ENCODE measurements at regions not wholly inside any gene's neighbourhood (a gene's known extent, or its start where the extent isn't known, plus 50 kb on each side); places are given as distances from the start of the nearest gene placed in this dataset.

GRCh38 chr10:110397856-110398255 is 93.1 kb upstream of the SMNDC1 start:
- Histone ChIP-seq H3K9ac (ENCODE audit: low read length) (no peak overlapping the region), H2AFZ (ENCODE audit: low read depth, low read length) (no peak overlapping the region)
- no peak for TF ChIP-seq MXI1 (conservative IDR thresholded peaks at IDR 0.05; ENCODE audit: poor library complexity, severe bottlenecking)

GRCh38 chr10:110398419-110399105 is 93.8 kb upstream of the SMNDC1 start:
- Histone ChIP-seq H3K27ac (ENCODE audit: low read length) (no peak overlapping the region), H3K4me3 (ENCODE audit: low read length) (no peak overlapping the region), H3K9me3 (ENCODE audit: low read length) (no peaks in the 10 kb centered on the region), H4K20me1 (ENCODE audit: insufficient read depth) (no peaks in the 10 kb centered on the region), H2AFZ (ENCODE audit: low read depth, low read length) (no peak overlapping the region), H3K9ac (ENCODE audit: low read length) (no peak overlapping the region), H3K4me2 (ENCODE audit: low read length) (no peak overlapping the region), H3K27me3 (ENCODE audit: insufficient read depth, low read depth, low read length) (no peaks in the 10 kb centered on the region), H3K9me2 (ENCODE audit: insufficient read depth, low read length) (no peaks in the 10 kb centered on the region), H3K79me2 (replicated peaks; ENCODE audit: insufficient read depth, low read length) (no peaks in the 10 kb centered on the region), H3F3A (ENCODE audit: insufficient read depth, low read length, poor library complexity, severe bottlenecking) (no peaks in the 10 kb centered on the region), H3K36me3 (ENCODE audit: insufficient read depth, low read length) (no peaks in the 10 kb centered on the region)
- TF ChIP-seq REST (IDR thresholded peaks at IDR 0.05; ENCODE audit: borderline replicate concordance) (no peak), SMC3 (conservative IDR thresholded peaks at IDR 0.05; ENCODE audit: poor library complexity) (no peak), CTCF (IDR thresholded peaks at IDR 0.05; ENCODE audit: poor library complexity, severe bottlenecking) (no peak), TAF1 (IDR thresholded peaks at IDR 0.05; ENCODE audit: low read depth) (no peak), EZH2 (IDR thresholded peaks at IDR 0.05; ENCODE audit: borderline replicate concordance, insufficient read depth, low read length, poor library complexity, severe bottlenecking) (no peak), RAD21 (conservative IDR thresholded peaks at IDR 0.05) (no peak), EP300 (conservative IDR thresholded peaks at IDR 0.05; ENCODE audit: poor library complexity, severe bottlenecking) (no peak), POLR2AphosphoS5 (IDR thresholded peaks at IDR 0.05) (no peak), MXI1 (conservative IDR thresholded peaks at IDR 0.05; ENCODE audit: poor library complexity, severe bottlenecking) (no peak)

More at GRCh38 chr10:110397856-110398255, 93.1 kb upstream of the SMNDC1 start:
- H3K4me2 ChIP-seq (ENCODE audit: low read length): no peak overlapping the region
- H3K27me3 ChIP-seq (ENCODE audit: insufficient read depth, low read depth, low read length): no peaks in the 10 kb centered on the region
- H4K20me1 ChIP-seq (ENCODE audit: insufficient read depth): no peaks in the 10 kb centered on the region
- H3F3A ChIP-seq (ENCODE audit: insufficient read depth, low read length, poor library complexity, severe bottlenecking): no peaks in the 10 kb centered on the region
- no peak overlapping the region for H3K27ac ChIP-seq (ENCODE audit: low read length)
- H3K9me3 ChIP-seq (ENCODE audit: low read length): no peaks in the 10 kb centered on the region
- H3K4me3 ChIP-seq (ENCODE audit: low read length): no peak overlapping the region
- no peaks in the 10 kb centered on the region for H3K9me2 ChIP-seq (ENCODE audit: insufficient read depth, low read length)
- H3K36me3 ChIP-seq (ENCODE audit: insufficient read depth, low read length): no peaks in the 10 kb centered on the region
- H3K79me2 ChIP-seq (replicated peaks; ENCODE audit: insufficient read depth, low read length): no peaks in the 10 kb centered on the region

All from neural cell (in vitro differentiated cells).